OCI-LY1 (cell line): ENCODE measurements at regions not wholly inside any gene's neighbourhood (a gene's known extent, or its start where the extent isn't known, plus 50 kb on each side); places are given as distances from the start of the nearest gene placed in this dataset.

Source experiments
- H2AFZ ChIP-seq: fragments of 200-600 bp; sonication (generic), shearing (Covaris generic); 2 replicates; pipeline ENCODE4 v1.6.0; 2014; ENCODE audit warnings: antibody characterized with exemption, mild to moderate bottlenecking, low read length
- H3F3A ChIP-seq: fragments of 200-600 bp; sonication (generic), shearing (Covaris generic); 2 replicates; pipeline ENCODE4 v1.6.0; 2014; ENCODE audit warnings: mild to moderate bottlenecking, antibody characterized with exemption, low read length, moderate library complexity; ENCODE audit not compliant: insufficient read depth
- H3K27ac ChIP-seq: fragments of 200-600 bp; sonication (generic); 2 replicates; pipeline ENCODE4 v1.5.1; 2014; ENCODE audit warnings: low read length, mixed run types, mild to moderate bottlenecking, low read depth; ENCODE audit not compliant: poor library complexity, severe bottlenecking
- H3K27me3 ChIP-seq: fragments of 200-600 bp; sonication (generic); 2 replicates; pipeline ENCODE4 v1.6.0; 2014; ENCODE audit warnings: antibody characterized with exemption, mild to moderate bottlenecking, low read length, moderate library complexity; ENCODE audit not compliant: insufficient read depth
- H3K36me3 ChIP-seq: fragments of 200-600 bp; sonication (generic); 2 replicates; pipeline ENCODE4 v1.6.1; 2014; ENCODE audit warnings: mild to moderate bottlenecking, antibody characterized with exemption, low read length, moderate library complexity, mixed read lengths; ENCODE audit not compliant: insufficient read depth
- H3K4me1 ChIP-seq: fragments of 200-600 bp; sonication (generic); 2 replicates; pipeline ENCODE4 v1.5.1; 2014; ENCODE audit warnings: mild to moderate bottlenecking, low read length, moderate library complexity; ENCODE audit not compliant: insufficient read depth, severe bottlenecking
- H3K4me2 ChIP-seq: fragments of 200-600 bp; sonication (generic), shearing (Covaris generic); 2 replicates; pipeline ENCODE4 v1.6.1; 2014; ENCODE audit warnings: low read length
- H3K4me3 ChIP-seq: fragments of 200-600 bp; sonication (generic); 2 replicates; pipeline ENCODE4 v1.5.1; 2014; ENCODE audit warnings: low read length, low read depth, mild to moderate bottlenecking, mixed read lengths; ENCODE audit not compliant: poor library complexity, severe bottlenecking
- H3K79me2 ChIP-seq: fragments of 200-600 bp; shearing (Covaris generic); 2 replicates; pipeline ENCODE4 v1.6.1; 2016; ENCODE audit warnings: mixed run types, low read length, mixed read lengths; ENCODE audit not compliant: insufficient read depth
- H3K9ac ChIP-seq: fragments of 200-600 bp; sonication (generic), shearing (Covaris generic); 2 replicates; pipeline ENCODE4 v1.6.1; 2014; ENCODE audit warnings: mild to moderate bottlenecking, low read length, mixed read lengths
- H3K9me2 ChIP-seq: fragments of 200-600 bp; sonication (generic), shearing (Covaris generic); 2 replicates; pipeline ENCODE4 v1.6.1; 2014; ENCODE audit warnings: low read depth, mild to moderate bottlenecking, low read length, mixed read lengths
- H3K9me3 ChIP-seq: fragments of 200-600 bp; shearing (Covaris generic); 2 replicates; pipeline ENCODE4 v1.6.1; 2014; ENCODE audit warnings: low read length, mixed read lengths
- H4K20me1 ChIP-seq: fragments of 200-600 bp; sonication (generic), shearing (Covaris generic); 2 replicates; pipeline ENCODE4 v1.6.0; 2016; ENCODE audit warnings: mild to moderate bottlenecking, low read length; ENCODE audit not compliant: insufficient read depth
- EZH2 ChIP-seq: fragments of 200-600 bp; sonication (generic), shearing (Covaris generic); IDR thresholded peaks from 2 replicates; pipeline ENCODE4 v1.8.0; 2017; ENCODE audit warnings: borderline replicate concordance, mixed run types, mild to moderate bottlenecking, antibody characterized with exemption, low read length, moderate library complexity, mixed read lengths
- TF ChIP-seq, protein P1 (sequence below): fragments of 200-600 bp; sonication (generic), shearing (Covaris generic); IDR thresholded peaks from 2 replicates; pipeline ENCODE4 v1.5.1; 2017; ENCODE audit warnings: mild to moderate bottlenecking, antibody characterized with exemption, low read length, moderate library complexity, mixed read lengths

DNA sequence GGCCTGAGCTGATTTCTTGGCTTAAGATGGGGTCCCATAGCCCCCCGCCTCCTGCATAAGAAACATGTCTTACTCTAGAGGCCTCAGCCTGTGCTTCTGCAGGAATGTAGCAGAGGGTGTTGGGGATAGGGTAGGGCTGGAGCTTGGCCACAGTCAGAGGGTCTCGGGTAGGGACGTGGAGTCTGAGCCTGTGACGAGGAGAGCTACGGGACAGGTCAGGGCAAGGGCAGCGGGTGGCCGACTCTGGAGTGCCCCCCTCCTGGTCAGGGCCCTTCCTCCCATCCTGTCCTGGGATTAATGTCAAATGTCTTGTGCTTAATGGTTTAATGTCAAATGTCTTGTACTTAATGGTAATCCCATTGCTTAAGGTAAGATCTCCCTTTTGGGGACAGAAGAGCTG is 130.4 kb downstream of the GLI2 start:
- H3K4me2 ChIP-seq: no peak overlapping the region
- H3K9ac ChIP-seq: no peak overlapping the region
- H3K27me3 ChIP-seq: no peaks in the 10 kb centered on the region
- H3K36me3 ChIP-seq: no peaks in the 10 kb centered on the region
- no peaks in the 10 kb centered on the region for H3F3A ChIP-seq
- no peaks in the 10 kb centered on the region for H3K9me2 ChIP-seq
- no peak overlapping the region for H3K27ac ChIP-seq
- H3K9me3 ChIP-seq: no peaks in the 10 kb centered on the region
- no peak overlapping the region for H3K4me3 ChIP-seq
- H3K4me1 ChIP-seq: no peaks in the 10 kb centered on the region
- no peaks in the 10 kb centered on the region for H4K20me1 ChIP-seq
- H2AFZ ChIP-seq: no peak overlapping the region
- TF ChIP-seq EZH2: no peak
- TF ChIP-seq, protein P1, sequence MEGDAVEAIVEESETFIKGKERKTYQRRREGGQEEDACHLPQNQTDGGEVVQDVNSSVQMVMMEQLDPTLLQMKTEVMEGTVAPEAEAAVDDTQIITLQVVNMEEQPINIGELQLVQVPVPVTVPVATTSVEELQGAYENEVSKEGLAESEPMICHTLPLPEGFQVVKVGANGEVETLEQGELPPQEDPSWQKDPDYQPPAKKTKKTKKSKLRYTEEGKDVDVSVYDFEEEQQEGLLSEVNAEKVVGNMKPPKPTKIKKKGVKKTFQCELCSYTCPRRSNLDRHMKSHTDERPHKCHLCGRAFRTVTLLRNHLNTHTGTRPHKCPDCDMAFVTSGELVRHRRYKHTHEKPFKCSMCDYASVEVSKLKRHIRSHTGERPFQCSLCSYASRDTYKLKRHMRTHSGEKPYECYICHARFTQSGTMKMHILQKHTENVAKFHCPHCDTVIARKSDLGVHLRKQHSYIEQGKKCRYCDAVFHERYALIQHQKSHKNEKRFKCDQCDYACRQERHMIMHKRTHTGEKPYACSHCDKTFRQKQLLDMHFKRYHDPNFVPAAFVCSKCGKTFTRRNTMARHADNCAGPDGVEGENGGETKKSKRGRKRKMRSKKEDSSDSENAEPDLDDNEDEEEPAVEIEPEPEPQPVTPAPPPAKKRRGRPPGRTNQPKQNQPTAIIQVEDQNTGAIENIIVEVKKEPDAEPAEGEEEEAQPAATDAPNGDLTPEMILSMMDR: no peak
- H3K79me2 ChIP-seq: no peaks in the 10 kb centered on the region

DNA sequence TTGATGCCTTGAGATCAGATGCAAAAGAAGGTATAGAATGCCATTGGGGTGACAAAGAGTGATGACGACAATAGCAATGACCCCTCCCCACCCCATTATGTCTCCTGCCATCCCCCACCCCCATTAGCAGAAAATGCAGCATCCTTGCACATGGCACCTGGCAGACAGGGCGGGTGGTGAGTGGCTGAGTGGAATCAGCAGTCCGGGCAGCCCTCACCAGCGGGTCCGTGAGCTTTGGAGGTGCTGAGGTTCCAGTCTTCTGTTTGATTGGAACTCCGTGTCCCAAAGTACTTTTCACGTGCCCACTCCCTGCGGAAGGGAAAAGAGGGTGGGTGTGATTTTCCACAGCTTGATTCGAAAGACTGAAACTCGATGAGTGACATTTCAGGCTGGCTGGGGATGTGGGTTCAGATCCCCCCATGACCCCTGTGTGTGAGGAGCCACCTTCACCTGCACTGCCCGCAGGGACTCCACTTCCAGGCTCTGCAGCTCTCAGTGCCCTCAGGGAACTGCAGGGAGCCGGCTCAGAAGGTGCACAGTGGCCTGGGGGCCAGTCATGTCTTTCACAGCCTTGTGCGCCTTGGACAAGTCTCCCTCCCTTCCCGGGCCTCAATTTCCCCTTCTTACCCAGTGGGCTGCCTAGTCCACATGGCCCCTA is 130.9 kb downstream of the GLI2 start:
- Histone ChIP-seq H4K20me1 (no peaks in the 10 kb centered on the region), H3K27me3 (no peaks in the 10 kb centered on the region), H3F3A (no peaks in the 10 kb centered on the region), H3K4me2 (no peak overlapping the region), H3K4me1 (no peaks in the 10 kb centered on the region), H3K36me3 (no peaks in the 10 kb centered on the region), H3K79me2 (no peaks in the 10 kb centered on the region), H3K9me3 (no peaks in the 10 kb centered on the region), H3K4me3 (no peak overlapping the region), H3K27ac (no peak overlapping the region), H3K9me2 (no peaks in the 10 kb centered on the region), H2AFZ (no peak overlapping the region), H3K9ac (no peak overlapping the region)
- TF ChIP-seq, protein P1: no peak
- TF ChIP-seq EZH2: no peak

DNA sequence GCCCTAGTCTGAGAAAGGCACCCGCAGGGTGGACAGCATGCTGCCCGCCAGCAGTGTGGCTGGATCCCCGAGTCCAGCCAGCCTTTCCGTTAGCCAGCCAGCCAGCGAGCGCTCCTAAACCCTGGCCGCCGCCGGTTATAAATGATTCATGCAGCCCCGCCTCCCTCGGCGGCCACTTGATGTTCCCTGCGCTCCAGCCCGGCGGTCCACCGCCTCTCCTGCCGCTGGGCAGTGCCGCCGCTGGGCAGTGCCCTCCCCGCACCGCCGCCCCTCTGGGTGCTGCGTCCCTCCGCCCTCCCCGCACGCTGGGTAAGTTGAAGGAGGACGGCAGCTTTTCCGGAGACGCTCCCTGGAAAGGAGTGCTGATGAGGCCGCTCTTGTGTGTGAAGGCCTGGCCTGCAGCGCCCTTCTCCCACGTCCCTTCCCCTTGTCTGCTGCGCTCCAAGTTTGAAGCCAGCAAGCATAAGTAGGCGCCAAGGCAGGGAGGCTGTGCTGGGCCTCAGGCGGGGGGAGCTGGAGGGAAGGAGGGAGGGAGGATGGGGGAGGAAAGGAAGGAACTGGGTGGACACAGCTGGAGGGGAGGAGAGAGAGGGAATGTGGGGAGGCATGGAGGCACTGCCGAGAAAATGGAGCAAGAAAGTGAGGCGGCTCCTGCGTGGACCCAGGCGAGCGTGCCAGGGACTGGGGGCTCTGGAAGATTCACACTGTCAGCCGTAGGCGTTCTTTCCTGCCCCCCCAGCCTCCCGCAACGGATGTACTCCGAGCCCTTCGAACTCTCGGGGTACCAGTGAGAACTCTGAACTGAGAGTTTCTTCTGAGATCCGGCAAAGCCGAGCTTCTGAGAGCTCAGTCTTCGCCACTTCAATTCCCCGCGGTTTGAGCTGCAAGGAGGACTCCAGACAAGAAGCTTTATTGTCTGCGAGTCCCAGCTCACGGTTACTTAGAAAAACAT is 131.9 kb downstream of the GLI2 start:
- no peak overlapping the region for H3K27ac ChIP-seq
- no peak overlapping the region for H3K9ac ChIP-seq
- no peaks in the 10 kb centered on the region for H3K27me3 ChIP-seq
- no peak overlapping the region for H2AFZ ChIP-seq
- no peak overlapping the region for H3K4me3 ChIP-seq
- no peaks in the 10 kb centered on the region for H3K9me2 ChIP-seq
- H3K9me3 ChIP-seq: no peaks in the 10 kb centered on the region
- no peaks in the 10 kb centered on the region for H3F3A ChIP-seq
- no peaks in the 10 kb centered on the region for H4K20me1 ChIP-seq
- H3K79me2 ChIP-seq: no peaks in the 10 kb centered on the region
- no peaks in the 10 kb centered on the region for H3K4me1 ChIP-seq
- H3K36me3 ChIP-seq: no peaks in the 10 kb centered on the region
- TF ChIP-seq, protein P1: no peak
- no peak for TF ChIP-seq EZH2
- H3K4me2 ChIP-seq: no peak overlapping the region
